ENCODE measurements at regions not wholly inside any gene's neighbourhood (a gene's known extent, or its start where the extent isn't known, plus 50 kb on each side); places are given as distances from the start of the nearest gene placed in this dataset.

DNA sequence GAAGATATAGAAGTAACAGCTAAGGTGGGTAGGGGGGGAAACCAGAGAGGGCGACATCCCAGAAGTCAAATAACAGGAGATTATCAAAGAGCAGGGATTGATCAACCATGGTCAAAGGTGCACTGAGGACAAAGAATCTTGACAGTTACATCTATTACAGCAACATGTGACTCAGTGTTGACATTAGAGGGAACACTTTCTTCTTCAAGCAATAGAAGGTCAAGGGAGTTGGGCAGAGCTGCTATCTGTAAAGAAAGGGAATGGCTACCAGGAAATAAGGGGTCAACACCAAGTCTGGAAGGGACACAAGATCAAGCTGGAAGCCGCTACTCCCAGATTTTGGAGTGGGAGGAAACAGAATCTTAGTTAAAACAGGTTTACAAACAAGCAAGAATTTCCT is 611.0 kb downstream of the TSN start:
- DNase-seq (ENCODE audit: extremely low read depth, low read depth, low spot score) = no peak

- no peak for DNase-seq (ENCODE audit: extremely low read depth, low read depth, low spot score)
Observed at GRCh38 chr2:122366969-122367645, 611.7 kb downstream of the TSN start.

DNA sequence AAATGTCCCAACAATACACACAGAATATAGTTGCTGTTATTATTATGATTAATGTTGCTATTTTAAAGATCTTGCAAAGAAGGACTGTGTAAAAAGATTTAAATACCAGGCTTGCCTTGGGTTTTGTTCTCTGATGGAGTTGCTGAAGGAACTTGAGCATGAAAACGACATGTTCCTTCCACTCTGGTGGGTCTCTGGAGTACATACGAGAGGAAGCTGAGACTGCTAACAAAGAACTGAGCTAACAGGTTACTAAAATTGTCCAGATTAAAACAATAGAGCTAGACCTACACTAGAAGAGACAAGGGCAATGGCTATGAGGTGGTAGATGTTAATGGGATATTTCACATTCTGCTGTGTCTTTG is 612.2 kb downstream of the TSN start:
- DNase-seq (ENCODE audit: extremely low read depth, low read depth, low spot score) = no peak

DNA sequence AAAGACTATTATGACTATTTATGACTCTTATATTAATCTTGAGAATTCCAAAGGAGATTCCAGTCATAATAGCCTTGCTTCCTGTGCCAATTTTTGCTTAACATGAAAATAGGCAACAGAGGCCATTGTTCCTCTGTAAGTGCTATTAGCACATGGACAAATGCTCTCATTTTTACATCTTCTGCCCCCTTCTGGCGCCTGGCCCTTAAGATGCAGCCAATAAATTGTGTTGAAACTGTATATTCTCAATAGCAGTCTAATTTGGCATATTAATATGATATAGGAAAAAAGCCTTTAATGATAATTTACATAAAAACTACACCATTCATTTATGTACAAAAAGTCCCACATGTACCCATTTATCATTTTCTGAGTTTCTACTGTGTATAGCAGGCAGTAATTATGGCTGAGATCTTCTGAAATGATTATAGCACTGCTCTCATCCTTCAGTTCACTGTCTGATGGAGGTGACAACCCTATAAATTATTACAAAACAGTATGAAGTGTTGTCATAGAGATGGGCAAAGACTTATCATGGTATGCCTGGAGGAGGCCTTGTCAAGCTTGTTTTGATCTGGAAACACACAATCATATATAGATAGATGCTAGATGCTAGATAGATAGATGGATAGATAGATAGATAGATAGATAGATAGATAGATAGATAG is 613.3 kb downstream of the TSN start:
- no peak for DNase-seq (ENCODE audit: extremely low read depth, low read depth, low spot score)

DNA sequence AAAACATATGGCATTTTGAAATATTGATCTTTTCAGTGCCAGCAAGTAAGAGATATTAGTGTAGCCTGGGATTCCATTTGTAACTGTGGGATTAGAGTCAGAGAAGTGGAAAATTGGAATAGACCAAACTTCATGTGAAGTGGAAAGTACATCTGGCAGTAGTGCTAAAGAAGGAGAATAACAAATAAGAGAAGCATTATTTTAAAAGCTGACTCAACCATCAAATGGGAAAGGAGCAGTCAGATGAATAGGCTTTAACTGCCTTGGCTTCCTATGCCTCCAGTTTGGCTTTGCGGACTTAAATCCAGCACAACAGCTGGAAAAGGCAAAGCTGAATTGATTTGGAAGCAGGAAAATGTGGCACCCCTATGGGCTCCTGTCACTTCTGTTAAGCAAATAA is 623.1 kb downstream of the TSN start:
- no peak for DNase-seq (ENCODE audit: extremely low read depth, low read depth, low spot score)

DNA sequence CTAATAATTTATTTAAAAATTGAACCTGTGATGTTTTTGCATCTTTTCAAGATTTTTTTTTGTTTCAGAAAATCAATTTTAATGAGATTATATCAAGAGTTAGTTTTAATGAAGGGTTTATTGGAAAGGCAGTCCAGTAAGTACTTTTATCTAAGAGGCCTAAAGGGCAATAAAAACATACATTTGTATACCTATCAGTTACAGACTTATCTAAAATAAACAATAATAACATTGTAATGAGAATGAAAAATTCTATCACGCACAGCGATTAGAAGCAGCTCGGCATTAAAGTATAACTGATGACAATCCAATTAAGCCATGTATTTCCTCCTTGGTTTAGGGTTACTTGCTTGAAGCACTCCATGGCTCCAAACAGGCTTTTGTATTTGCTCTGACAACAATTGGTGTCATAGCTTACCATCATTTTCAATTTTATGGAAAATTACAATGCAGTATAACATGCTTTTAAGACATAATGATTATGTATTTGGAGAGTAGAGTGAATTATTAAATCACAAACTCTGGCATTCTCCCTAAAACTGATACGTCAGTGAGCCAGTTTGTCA is 629.4 kb downstream of the TSN start:
- no peak for DNase-seq (ENCODE audit: extremely low read depth, low read depth, low spot score)

DNA sequence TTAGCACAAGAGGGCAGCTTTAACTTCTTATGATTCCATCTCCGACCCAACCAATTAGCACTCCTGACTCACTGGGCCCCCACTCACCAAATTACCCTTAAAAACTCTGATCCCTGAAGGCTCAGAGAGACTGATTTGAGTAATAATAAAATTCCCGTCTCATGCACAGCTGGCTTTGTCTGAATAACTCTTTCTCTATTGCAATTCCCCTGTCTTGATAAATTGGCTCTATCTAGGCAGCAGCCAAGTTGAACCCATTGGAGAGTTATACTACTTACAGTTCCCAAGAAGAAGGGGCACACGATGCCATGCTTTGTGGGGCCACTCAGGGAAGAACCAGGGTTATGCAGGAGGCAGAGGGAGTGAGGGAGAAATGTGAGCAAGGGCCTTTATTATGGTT is 632.8 kb downstream of the TSN start:
- no peak for DNase-seq (ENCODE audit: extremely low read depth, low read depth, low spot score)

DNA sequence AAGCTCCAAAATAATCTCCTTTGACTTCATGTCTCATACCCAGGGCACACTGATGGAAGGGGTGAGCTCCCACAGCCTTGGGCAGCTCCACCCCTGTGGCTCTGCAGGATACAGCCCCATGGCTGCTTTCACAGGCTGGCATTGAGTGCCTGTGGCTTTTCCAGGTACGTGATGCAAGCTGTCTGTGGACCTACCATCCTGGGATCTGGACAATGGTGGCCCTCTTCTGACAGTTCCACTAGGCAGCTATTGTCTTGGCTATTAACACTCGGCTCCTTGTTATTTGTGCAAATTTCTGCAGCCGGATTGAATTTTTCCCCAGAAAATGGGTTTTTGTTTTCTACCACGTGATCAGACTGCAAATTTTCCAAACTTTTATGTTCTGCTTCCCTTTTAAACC is 634.2 kb downstream of the TSN start:
- no peak for DNase-seq (ENCODE audit: extremely low read depth, low read depth, low spot score)

DNA sequence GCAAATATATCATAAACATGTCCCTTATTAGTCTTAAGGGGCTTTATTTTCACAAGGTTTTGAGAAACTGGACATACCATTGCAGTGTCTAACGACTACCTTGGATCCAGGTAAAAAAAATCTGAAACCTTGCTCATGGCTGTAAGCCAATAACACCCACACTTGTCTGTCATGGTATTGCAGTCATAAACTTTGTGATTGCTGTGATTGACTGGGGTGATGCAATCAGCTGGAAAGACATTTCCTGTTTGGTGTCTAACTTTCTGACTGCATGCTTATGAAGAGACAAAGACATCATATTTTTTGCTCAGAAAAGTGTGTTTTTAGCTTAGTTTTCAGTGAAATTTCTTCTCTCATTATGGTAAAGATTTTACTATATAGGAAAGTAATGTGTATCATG is 635.0 kb downstream of the TSN start:
- no peak for DNase-seq (ENCODE audit: extremely low read depth, low read depth, low spot score)

DNA sequence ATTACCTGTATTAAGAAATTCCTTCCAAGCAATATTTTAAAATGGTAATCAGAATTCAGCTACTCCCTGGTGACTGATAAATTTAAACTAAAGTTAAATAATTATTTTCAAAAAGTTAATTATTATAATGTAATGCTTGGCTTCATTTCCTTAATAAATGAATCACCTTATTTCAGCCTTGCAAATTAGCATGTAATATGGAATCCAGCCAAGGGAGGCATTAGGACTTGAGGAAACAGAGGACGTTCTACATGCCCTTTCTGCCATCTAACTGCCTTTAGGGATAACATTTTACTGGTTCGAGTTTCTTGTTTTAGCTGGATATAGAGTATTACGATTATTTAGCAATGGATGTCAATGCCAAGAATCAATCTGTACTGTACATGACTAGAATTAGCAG is 636.3 kb downstream of the TSN start:
- no peak for DNase-seq (ENCODE audit: extremely low read depth, low read depth, low spot score)

DNA sequence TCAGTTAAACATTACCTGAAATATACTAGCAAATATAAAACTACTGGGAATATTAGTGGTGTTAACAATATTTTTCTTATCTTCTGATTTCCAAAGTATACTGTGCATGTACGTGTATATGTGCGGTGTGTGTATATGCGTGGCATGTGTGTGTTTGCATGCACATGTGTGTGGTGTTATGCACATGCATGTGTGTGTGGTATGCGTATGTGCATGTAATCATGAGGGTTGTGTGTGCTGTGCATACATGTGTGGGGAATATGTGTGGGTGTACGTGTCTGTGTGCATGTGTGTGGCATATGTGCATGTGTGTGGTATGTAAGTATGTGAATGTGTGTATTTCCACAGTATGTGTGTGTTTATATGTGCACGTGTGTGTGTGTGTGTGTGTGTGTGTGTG is 640.2 kb downstream of the TSN start:
- no peak for DNase-seq (ENCODE audit: extremely low read depth, low read depth, low spot score)

DNA sequence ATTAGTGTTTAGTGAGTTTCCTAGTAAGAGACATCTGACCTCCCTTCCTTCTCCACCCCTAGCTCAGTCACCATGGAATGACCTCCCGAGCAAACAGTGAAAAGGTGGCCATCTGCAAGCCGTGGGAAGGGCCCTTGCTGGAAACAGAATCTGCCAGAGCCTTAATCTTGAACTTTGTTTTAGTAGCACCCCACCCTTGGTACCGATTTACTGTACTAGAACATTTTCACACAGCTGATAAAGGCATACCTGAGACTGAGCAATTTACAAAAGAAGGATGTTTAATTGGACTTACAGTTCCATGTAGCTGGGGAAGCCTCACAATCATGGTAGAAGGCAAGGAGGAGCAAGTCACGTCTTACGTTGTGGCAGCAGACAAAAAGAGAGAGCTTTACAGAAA is 655.8 kb downstream of the TSN start:
- no peak for DNase-seq (ENCODE audit: extremely low read depth, low read depth, low spot score)

DNA sequence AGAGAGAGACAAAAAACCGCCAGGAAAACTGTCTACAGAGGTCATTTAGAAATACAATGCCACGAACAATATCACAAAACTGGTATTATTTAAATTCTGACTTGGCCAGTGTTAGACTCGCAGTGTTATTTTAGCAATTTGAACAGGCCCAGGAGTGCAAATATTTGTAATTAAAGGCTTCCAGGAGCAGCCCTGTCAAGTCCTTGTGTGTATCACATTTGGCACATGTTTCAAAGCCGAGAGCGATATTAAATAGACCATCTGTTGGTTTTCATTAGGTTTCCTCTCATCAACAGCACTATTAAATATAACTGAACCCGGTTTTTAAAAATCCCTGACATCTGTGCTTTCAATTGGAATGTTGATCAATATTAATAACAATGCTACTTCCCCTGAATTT is 656.9 kb downstream of the TSN start:
- DNase-seq (ENCODE audit: extremely low read depth, low read depth, low spot score) = no peak

DNA sequence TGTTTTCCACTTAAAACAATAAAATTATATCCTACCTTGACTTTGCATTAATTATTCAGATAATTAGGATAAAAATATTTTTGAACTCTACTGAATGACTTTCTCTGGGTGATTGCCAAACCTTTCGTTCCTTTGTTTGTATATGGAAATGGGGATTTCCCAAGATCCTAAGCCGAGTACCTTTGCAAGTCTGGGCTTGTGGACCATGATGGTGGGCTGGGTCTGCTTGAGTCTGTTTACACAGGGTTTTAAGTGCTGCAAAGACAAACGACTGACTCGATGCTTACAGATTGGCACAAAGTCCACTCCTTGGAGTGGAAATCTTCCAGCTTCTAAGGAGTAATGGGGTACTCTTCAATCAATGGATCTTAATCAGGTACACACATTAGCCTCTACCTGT is 659.5 kb downstream of the TSN start:
- DNase-seq (ENCODE audit: extremely low read depth, low read depth, low spot score) = no peak

GRCh38 chr2:122417114-122417513 is 661.7 kb downstream of the TSN start:
- DNase-seq (ENCODE audit: extremely low read depth, low read depth, low spot score) = no peak

DNA sequence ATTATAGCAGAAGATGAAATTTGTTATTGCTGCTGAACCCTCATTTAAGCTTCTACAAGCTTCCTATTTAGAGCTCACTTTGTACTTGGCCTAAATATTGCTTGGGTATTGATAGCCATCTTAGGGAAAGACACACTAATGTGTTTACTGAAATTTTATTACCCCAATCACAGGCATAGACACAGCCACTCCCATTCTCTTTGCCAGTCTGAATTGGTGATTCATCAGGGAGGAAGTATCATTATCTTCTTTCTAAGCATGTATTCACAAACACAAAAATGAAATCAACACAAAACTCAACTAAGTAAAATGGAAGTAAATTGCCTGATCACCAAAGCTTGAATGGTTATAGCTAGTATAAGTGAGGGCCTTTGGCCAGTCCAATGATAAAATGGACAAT is 666.3 kb downstream of the TSN start:
- DNase-seq (ENCODE audit: extremely low read depth, low read depth, low spot score) = no peak

DNA sequence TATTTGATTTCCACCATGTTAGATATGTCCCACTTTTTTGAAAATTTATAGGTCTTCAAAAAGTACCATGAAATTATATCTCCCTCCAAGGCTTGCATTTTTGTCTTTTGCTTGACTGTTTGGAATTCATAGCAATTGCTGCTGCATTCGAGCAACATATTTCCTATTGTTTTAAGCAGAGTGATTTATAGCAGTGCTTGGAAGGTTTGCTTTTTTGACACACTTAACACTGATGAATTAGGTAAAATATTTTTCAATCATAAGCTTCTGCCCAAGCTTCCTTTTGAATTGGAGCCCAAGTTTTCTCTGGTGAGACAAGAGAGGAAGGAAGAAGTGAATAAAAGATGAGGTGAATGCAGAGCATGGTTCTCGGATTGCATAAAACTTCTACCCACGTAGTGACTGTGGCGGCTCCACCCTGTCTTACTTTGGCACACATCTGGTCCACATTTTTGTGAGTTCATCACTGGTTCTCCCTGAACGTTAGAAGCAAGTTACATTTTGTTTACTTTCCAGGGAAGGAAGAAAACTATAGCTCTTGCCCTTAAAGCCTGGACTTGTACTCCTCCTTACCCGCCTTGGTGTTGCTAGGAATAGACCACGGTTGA is 667.0 kb downstream of the TSN start:
- no peak for DNase-seq (ENCODE audit: extremely low read depth, low read depth, low spot score)

DNA sequence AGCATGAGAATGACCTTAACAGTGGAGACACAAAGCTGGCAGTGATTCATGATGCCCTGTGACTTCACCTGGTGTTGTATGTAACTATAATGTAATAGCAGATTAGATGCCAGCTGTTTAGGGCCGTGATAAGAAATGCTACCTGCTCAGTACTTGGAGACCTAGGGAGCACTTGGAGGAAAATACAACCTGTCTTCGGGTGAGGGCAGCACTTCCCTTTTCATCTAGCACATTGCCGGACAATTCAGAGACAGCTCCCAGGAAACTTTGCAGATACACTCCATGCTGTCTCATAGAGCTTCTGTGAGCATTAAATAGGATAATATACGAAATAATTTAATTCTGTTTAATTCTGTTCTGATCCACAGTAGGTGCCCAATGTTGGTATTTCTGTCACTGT is 668.5 kb downstream of the TSN start:
- DNase-seq (ENCODE audit: extremely low read depth, low read depth, low spot score) = no peak

DNA sequence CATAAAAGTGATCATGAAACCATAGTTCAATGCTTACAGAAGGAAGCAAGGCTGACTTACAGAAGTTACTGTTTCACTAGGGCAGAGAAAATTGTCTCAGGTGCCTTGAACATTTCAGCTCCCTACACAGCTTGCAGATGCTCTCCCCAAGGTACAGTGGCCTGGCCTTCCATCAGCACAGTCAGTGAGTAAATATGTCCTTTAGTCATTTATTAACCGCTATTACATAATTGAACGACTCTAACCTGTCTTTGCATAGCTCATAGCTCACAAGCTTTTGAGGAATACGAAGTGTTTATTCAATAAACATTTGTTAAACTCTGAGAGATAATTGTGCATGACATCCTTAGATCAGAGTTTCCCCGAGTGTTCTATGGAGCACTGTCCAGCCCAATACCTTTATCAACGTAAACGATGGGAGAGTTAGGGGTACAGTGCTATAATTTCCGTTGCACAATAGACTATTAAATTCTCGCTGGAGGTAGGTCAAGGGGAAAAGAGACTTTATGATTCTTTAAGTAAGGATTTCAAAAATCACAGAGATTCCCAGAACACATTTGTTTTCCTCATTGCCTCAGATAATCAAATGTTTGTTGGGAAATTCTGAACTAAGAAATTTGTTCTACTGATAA is 677.8 kb downstream of the TSN start:
- no peak for DNase-seq (ENCODE audit: extremely low read depth, low read depth, low spot score)

GRCh38 chr2:122445003-122445402 is 689.6 kb downstream of the TSN start:
- no peak for DNase-seq (ENCODE audit: extremely low read depth, low read depth, low spot score)

- DNase-seq (ENCODE audit: extremely low read depth, low read depth, low spot score) = no peak
Observed at GRCh38 chr2:122446761-122447160, 691.3 kb downstream of the TSN start.

- no peak for DNase-seq (ENCODE audit: extremely low read depth, low read depth, low spot score)
Observed at GRCh38 chr2:122447237-122447636, 691.8 kb downstream of the TSN start.
